Adrenal gland (tissue), 9 donors: ENCODE measurements at regions not wholly inside any gene's neighbourhood (a gene's known extent, or its start where the extent isn't known, plus 50 kb on each side); places are given as distances from the start of the nearest gene placed in this dataset.

Experiments used
- DNase-seq, 7 donors: peaks; one replicate each; pipeline ENCODE4 v3.0.0-alpha.2; 2019 to 2020
- H3K27ac ChIP-seq, 5 donors: fragments of 200-600 bp; sonication (generic) in 4 of 5; 1 replicate in 3 of 5; 2 replicates in 2 of 5; pipeline versions ENCODE4 v1.5.1 to v1.8.0; 2016 to 2020; ENCODE audit warnings: mild to moderate bottlenecking in 1 of 5
- H3K27me3 ChIP-seq: fragments of 200-600 bp; 2 replicates; pipeline ENCODE4 v1.8.0; 2021
- H3K36me3 ChIP-seq, 2 donors: fragments of 200-600 bp; replicated peaks in 1 of 2; 1 replicate in 1 of 2; 2 replicates in 1 of 2; pipeline versions ENCODE4 v1.5.1 to v1.8.0; 2018 to 2022
- H3K4me1 ChIP-seq, 2 donors: fragments of 200-600 bp; replicated peaks in 1 of 2; 1 replicate in 1 of 2; 2 replicates in 1 of 2; pipeline versions ENCODE4 v1.5.1 to v1.8.0; 2018 to 2021
- H3K4me3 ChIP-seq, 4 donors: fragments of 200-600 bp; sonication (generic) in 3 of 4; one replicate each; pipeline ENCODE4 v1.5.1; 2016 to 2018
- H3K9me3 ChIP-seq, 3 donors: fragments of 200-600 bp; sonication (generic) in 1 of 3; replicated peaks in 1 of 3; 1 replicate in 2 of 3; 2 replicates in 1 of 3; pipeline versions ENCODE4 v1.5.1 to v1.8.0; 2016 to 2021
- POLR2A ChIP-seq, 2 donors: fragments of 450-650 bp; IDR thresholded peaks; one replicate each; pipeline ENCODE4 v1.6.1; 2017; ENCODE audit warnings: antibody characterized with exemption in 2 of 2, mild to moderate bottlenecking in 2 of 2, moderate library complexity in 1 of 2
- WGBS, 4 donors: extraction: QIAGEN DNeasy Blood & Tissue Kit in 2 of 4; methylation state at CpG; one replicate each; pipeline versions ENCODE4 v1.1.5 to v1.1.7; 2013 to 2017; 5-methylcytosine and 5-hydroxymethylcytosine counted together
- intact Hi-C, 2 donors: fragments of 100-400 bp; cut with DNase I; formaldehyde crosslinking; loops; one replicate each; pipeline versions ENCODE4 v1.14.1 to v1.15.0; 2022 to 2023
- TF ChIP-seq, protein P1 (sequence below), 6 experiments: fragments of 450-650 bp in 4 of 6; fragments of 200-600 bp in 2 of 6; sonication (generic) in 1 of 6; IDR thresholded peaks; 1 replicate in 5 of 6; 2 replicates in 1 of 6; pipeline versions ENCODE4 v1.5.1 to v1.8.0; 2016 to 2021; ENCODE audit warnings: antibody characterized with exemption in 6 of 6, mild to moderate bottlenecking in 2 of 6, moderate library complexity in 1 of 6
- donor health status: healthy with polysubstance abuse.
- donor health status: Bipolar disorder and iron deficiency.
- donor health status: DM: yes; HTN: yes; CAD: no.
- donor health status: DM: no; HTN: no; CAD: no.
- donor health status: DM: no; HTN: no; CAD: no.

DNA sequence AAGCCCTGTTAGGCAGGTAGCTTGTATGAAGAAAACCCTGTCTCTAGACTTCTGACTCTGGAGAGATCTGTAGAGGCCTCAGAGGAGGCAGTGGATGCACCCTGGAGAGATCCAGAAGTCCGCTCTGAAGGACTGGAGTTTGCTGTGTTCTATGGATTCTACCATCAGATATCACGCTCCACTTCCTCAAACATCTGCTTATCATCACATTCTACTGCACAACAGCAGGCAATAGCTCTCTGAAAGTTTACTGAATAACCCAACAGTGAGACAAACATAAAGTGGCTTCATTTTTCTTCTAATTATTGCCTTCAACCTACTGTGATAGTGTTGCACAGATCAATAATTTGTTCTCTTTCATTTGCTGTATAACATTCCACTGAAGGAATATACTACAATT is 59.0 kb upstream of the OR9Q1 start:
- H3K4me3 ChIP-seq, result no peak overlapping the region
- 67 to 100% (median 78%) methylated on average over 2 of the region's 2 CpGs for WGBS, 4 donors
- no peaks in the 10 kb centered on the region for H3K36me3 ChIP-seq
- peaks cover 4% of the 10 kb centered on the region for H3K27me3 ChIP-seq
- H3K27ac ChIP-seq, result no peak overlapping the region
- H3K4me1 ChIP-seq, result no peaks in the 10 kb centered on the region
- DNase-seq, result no peak
- intact Hi-C loops, result no loop called here
- H3K9me3 ChIP-seq, result no peaks in the 10 kb centered on the region
- TF ChIP-seq, protein P1, sequence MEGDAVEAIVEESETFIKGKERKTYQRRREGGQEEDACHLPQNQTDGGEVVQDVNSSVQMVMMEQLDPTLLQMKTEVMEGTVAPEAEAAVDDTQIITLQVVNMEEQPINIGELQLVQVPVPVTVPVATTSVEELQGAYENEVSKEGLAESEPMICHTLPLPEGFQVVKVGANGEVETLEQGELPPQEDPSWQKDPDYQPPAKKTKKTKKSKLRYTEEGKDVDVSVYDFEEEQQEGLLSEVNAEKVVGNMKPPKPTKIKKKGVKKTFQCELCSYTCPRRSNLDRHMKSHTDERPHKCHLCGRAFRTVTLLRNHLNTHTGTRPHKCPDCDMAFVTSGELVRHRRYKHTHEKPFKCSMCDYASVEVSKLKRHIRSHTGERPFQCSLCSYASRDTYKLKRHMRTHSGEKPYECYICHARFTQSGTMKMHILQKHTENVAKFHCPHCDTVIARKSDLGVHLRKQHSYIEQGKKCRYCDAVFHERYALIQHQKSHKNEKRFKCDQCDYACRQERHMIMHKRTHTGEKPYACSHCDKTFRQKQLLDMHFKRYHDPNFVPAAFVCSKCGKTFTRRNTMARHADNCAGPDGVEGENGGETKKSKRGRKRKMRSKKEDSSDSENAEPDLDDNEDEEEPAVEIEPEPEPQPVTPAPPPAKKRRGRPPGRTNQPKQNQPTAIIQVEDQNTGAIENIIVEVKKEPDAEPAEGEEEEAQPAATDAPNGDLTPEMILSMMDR (IDR thresholded peaks at IDR 0.05), result no peak
- TF ChIP-seq POLR2A (IDR thresholded peaks at IDR 0.05), result no peak

DNA sequence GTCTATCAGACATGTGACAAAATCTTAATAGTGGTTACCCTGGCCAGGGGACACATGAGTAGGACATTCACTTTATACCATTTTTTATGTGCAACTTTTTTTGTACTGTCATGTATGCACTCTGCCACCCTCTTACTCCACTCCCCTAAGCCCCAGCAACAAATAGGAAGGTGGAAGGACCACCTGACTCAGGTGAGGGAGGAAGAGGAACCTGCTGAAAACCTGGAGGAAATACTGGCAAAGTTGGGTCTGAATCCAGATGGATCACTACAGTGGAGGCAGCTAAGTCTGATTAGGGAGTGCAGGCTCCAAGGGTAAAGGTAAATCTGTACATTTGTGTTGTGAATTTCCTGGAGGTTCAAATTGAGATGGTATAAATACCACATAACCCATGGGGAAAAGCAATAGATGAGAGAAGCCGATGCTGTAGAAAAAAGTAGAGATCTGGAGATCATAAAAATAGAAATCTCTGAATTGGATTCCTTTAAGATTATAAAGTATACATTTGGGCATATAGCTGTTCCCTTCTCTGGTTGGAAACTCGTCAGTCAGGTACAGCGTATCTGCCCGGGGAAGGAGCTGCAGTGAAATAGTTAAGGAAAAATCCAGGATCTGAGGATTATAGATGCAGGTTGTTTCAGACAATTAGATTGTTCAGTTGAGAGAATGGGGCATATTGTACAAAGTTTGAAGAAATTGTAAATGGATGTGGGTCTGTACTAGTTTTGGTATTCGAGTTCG is 52.2 kb upstream of the OR9Q1 start:
- DNase-seq, result no peak
- TF ChIP-seq POLR2A (IDR thresholded peaks at IDR 0.05), result no peak
- H3K4me3 ChIP-seq, result no peak overlapping the region
- intact Hi-C loops, result no loop called here
- no peaks in the 10 kb centered on the region for H3K9me3 ChIP-seq
- 79 to 81% (median 80%) methylated on average over 6 of the region's 6 CpGs for WGBS, 4 donors
- H3K27me3 ChIP-seq, result no peaks in the 10 kb centered on the region
- no peaks in the 10 kb centered on the region for H3K4me1 ChIP-seq
- H3K27ac ChIP-seq, result no peak overlapping the region
- no peaks in the 10 kb centered on the region for H3K36me3 ChIP-seq

GRCh38 chr11:57972013-57972367 is 51.7 kb upstream of the OR9Q1 start:
- TF ChIP-seq POLR2A (IDR thresholded peaks at IDR 0.05), result no peak
- TF ChIP-seq, protein P1 (IDR thresholded peaks at IDR 0.05), result no peak
- Histone ChIP-seq H3K9me3 (no peaks in the 10 kb centered on the region), H3K36me3 (no peaks in the 10 kb centered on the region), H3K27ac (no peak overlapping the region), H3K4me1 (no peaks in the 10 kb centered on the region), H3K4me3 (no peak overlapping the region), H3K27me3 (no peaks in the 10 kb centered on the region)
- no peak for DNase-seq
- WGBS, 4 donors, result 12 to 25% (median 20%) methylated on average over 2 of the region's 2 CpGs
- intact Hi-C loops, result no loop called here
